Nephron (organoid): ENCODE measurements at regions not wholly inside any gene's neighbourhood (a gene's known extent, or its start where the extent isn't known, plus 50 kb on each side); places are given as distances from the start of the nearest gene placed in this dataset.

Source experiments
- H3K27ac Mint-ChIP-seq, 3 experiments: 2 replicates each; pipeline ENCODE4 v1.8.0; 2020; ENCODE audit warnings: mixed read lengths in 3 of 3, mild to moderate bottlenecking in 2 of 3, moderate library complexity in 1 of 3
- H3K27me3 Mint-ChIP-seq: 2 replicates; pipeline ENCODE4 v1.8.0; 2021; ENCODE audit warnings: low read depth, mild to moderate bottlenecking, moderate library complexity, mixed read lengths
- H3K36me3 Mint-ChIP-seq: 2 replicates; pipeline ENCODE4 v1.8.0; 2020; ENCODE audit warnings: low read depth, mixed read lengths
- H3K4me1 Mint-ChIP-seq: 2 replicates; pipeline ENCODE4 v1.8.0; 2020; ENCODE audit warnings: mixed read lengths
- H3K4me3 Mint-ChIP-seq, 3 experiments: 2 replicates each; pipeline ENCODE4 v1.8.0; 2020; ENCODE audit warnings: mild to moderate bottlenecking in 3 of 3, mixed read lengths in 3 of 3, moderate library complexity in 2 of 3
- H3K9me3 Mint-ChIP-seq: 2 replicates; pipeline ENCODE4 v1.8.0; 2020; ENCODE audit warnings: mixed read lengths
- TF ChIP-seq, protein P1 (sequence below), 3 experiments: fragments of 200-600 bp; sonication (generic); IDR thresholded peaks; one replicate each; pipeline ENCODE4 v1.5.0; 2021; ENCODE audit warnings: antibody characterized with exemption in 3 of 3; ENCODE audit not compliant: unreplicated experiment in 3 of 3

DNA sequence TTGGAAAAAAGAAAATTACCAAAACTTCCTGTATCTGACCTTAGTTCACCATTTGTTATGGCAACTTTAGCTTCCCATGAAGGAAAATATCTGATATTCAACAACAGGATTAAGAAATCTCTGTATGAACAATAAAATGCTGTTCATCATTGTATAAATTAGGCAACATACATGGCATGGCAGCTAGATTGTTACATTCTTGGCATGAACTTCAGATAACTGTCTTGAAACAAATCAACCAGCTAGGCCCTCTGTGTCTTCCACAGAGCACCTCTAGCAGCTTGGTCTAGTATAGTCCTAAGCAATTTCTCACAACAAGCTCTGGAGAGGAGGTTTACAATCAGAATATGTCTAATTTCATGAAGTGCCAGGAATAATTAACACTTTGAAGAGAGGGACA lies 105.4 kb upstream of the PCDH7 start:
- Mint-ChIP-seq H3K36me3 (no peaks in the 10 kb centered on the region), H3K9me3 (no peaks in the 10 kb centered on the region), H3K4me1 (no peaks in the 10 kb centered on the region), H3K27ac (no peak overlapping the region), H3K4me3 (no peak overlapping the region), H3K27me3 (no peaks in the 10 kb centered on the region)
- TF ChIP-seq, protein P1, sequence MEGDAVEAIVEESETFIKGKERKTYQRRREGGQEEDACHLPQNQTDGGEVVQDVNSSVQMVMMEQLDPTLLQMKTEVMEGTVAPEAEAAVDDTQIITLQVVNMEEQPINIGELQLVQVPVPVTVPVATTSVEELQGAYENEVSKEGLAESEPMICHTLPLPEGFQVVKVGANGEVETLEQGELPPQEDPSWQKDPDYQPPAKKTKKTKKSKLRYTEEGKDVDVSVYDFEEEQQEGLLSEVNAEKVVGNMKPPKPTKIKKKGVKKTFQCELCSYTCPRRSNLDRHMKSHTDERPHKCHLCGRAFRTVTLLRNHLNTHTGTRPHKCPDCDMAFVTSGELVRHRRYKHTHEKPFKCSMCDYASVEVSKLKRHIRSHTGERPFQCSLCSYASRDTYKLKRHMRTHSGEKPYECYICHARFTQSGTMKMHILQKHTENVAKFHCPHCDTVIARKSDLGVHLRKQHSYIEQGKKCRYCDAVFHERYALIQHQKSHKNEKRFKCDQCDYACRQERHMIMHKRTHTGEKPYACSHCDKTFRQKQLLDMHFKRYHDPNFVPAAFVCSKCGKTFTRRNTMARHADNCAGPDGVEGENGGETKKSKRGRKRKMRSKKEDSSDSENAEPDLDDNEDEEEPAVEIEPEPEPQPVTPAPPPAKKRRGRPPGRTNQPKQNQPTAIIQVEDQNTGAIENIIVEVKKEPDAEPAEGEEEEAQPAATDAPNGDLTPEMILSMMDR (IDR thresholded peaks at IDR 0.05; ENCODE audit: unreplicated experiment in 3 of 3): no peak

DNA sequence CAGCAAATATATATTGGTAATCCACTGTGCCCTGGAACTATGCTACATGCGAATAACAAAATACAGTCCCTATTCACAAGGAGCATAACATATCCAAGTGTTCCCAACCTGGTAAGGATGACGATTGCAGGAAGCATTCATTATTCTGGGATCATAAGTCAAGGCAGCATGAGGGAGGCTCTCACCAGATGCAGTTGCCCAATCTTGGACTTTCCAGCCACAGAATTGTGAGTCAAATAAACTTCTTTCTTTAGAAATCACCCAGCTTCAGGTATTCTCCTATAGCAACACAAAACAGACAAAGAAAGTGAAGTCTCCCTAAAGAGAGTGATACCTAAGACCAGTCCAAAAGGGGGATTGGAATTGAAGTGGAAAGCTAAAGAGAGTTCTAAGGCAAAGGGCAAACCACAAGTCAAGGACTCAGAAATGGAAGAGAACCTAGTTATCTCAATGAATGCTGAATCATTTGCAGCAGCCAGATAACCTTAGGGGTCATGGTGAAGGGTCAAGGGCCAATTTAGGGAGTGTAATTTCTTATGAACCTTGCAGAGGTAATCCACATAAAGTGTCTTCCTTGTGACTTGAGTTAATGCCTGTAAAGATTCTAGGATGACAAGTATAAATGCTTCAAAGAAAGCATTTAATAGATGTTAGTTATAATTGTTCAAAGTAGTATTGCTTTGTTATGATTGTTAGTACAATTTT lies 103.1 kb upstream of the PCDH7 start:
- Mint-ChIP-seq H3K4me1 (peaks cover 6% of the 10 kb centered on the region), H3K4me3 (no peak overlapping the region), H3K27ac (no peak overlapping the region), H3K27me3 (no peaks in the 10 kb centered on the region), H3K9me3 (no peaks in the 10 kb centered on the region), H3K36me3 (no peaks in the 10 kb centered on the region)
- TF ChIP-seq, protein P1 (IDR thresholded peaks at IDR 0.05; ENCODE audit: unreplicated experiment in 3 of 3): no peak

DNA sequence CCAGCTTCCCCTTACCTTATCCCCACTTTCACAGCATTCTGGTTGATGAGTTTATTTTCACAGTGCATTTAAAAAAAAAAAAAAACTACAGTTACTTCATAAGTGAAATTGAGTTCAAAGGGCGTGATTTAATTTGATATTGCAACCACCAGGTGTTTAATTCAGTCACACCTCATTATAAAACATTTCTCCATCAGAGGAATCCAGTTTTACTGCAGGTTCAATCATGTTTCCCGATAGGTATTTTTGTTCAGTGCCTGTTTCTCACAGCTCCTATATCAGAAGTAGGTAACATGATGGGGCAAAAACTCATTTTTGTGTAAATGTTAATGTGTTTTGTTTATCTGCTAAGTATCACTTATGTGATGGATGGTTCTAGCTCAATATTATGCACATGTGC lies 102.3 kb upstream of the PCDH7 start:
- Mint-ChIP-seq H3K27ac (no peak overlapping the region), H3K4me1 (peaks cover 6% of the 10 kb centered on the region), H3K36me3 (no peaks in the 10 kb centered on the region), H3K27me3 (no peaks in the 10 kb centered on the region), H3K9me3 (no peaks in the 10 kb centered on the region), H3K4me3 (no peak overlapping the region)
- TF ChIP-seq, protein P1 (IDR thresholded peaks at IDR 0.05; ENCODE audit: unreplicated experiment in 3 of 3): no peak

DNA sequence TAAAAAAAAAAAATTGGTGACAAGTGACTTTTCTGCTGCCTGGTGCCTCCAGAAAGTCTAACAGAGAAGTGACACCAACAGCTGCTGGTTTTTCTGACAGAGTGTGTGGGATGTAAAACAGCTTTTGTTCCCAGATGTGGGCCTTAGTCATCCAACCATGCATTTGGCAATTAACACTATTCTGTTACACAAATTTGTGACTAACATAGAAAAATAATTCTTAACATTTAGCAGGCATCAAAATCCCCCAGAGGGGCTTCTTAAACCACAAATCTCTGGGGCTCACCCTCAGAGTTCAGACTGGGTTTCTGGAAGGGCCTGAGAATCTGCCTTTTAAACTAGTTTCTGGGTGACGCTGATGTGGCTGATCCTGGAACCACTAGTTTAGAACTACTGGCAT lies 100.5 kb upstream of the PCDH7 start:
- H3K36me3 Mint-ChIP-seq: no peaks in the 10 kb centered on the region
- no peak overlapping the region for H3K4me3 Mint-ChIP-seq
- no peak overlapping the region for H3K27ac Mint-ChIP-seq
- H3K4me1 Mint-ChIP-seq: peaks cover 6% of the 10 kb centered on the region
- H3K27me3 Mint-ChIP-seq: no peaks in the 10 kb centered on the region
- TF ChIP-seq, protein P1 (IDR thresholded peaks at IDR 0.05; ENCODE audit: unreplicated experiment in 3 of 3): no peak
- H3K9me3 Mint-ChIP-seq: no peaks in the 10 kb centered on the region

DNA sequence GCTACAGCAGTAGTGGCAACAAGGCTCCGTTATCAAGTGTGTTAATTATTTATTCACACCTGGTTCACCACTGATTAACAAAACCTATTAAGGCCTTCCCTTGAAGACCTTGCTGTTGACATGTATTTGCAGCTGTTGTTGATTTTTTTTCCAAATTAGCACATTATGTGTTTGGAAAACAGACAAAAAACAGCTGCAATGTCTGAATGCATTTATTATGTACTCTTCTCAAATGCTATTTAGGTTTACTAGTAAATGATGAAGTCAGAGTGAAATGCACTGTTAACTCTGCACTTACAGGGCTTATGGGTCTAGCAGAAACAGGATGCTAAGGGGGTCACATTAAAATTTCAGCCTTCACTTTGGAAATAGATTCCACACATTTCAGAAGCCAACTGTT lies 99.5 kb upstream of the PCDH7 start:
- TF ChIP-seq, protein P1 (IDR thresholded peaks at IDR 0.05; ENCODE audit: unreplicated experiment in 3 of 3): no peak
- no peaks in the 10 kb centered on the region for H3K27me3 Mint-ChIP-seq
- peaks cover 6% of the 10 kb centered on the region for H3K4me1 Mint-ChIP-seq
- no peaks in the 10 kb centered on the region for H3K36me3 Mint-ChIP-seq
- no peak overlapping the region for H3K27ac Mint-ChIP-seq
- no peaks in the 10 kb centered on the region for H3K9me3 Mint-ChIP-seq
- H3K4me3 Mint-ChIP-seq: no peak overlapping the region

DNA sequence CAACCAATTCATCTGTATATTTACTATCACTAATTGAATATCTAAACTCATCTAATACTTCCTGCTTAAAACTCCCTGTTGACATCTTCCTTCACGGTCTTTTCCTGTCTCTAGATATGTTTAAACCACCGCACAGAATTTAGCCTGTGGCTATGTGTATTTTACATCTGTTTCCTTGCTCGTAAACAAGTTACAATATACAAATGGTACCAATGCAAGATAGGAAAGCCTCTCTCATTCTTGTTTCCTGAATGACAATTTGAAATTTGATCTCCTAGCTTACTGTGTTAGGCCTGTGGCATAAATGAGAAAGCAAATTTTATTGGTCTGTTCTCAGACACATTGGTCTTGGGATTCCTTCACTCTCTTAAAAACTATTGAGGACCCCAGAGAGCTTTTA lies 89.7 kb upstream of the PCDH7 start:
- Mint-ChIP-seq H3K27me3 (peaks cover 6% of the 10 kb centered on the region), H3K9me3 (peaks cover 7% of the 10 kb centered on the region), H3K4me1 (no peaks in the 10 kb centered on the region), H3K4me3 (no peak overlapping the region), H3K36me3 (no peaks in the 10 kb centered on the region), H3K27ac (no peak overlapping the region)
- TF ChIP-seq, protein P1 (IDR thresholded peaks at IDR 0.05; ENCODE audit: unreplicated experiment in 3 of 3): no peak
